Parathyroid adenoma (tissue), 2 donors: ENCODE measurements at regions not wholly inside any gene's neighbourhood (a gene's known extent, or its start where the extent isn't known, plus 50 kb on each side); places are given as distances from the start of the nearest gene placed in this dataset.

Source experiments
- H2AFZ ChIP-seq: fragments of 300-600 bp; sonication (generic); one replicate; pipeline ENCODE4 v1.7.0; 2017; ENCODE audit warnings: antibody characterized with exemption, mild to moderate bottlenecking
- H3K27ac ChIP-seq: fragments of 300-600 bp; sonication (generic); one replicate; pipeline ENCODE4 v1.7.0; 2017
- H3K27me3 ChIP-seq: fragments of 300-600 bp; sonication (generic); one replicate; pipeline ENCODE4 v1.7.0; 2017; ENCODE audit warnings: low read length; ENCODE audit not compliant: control insufficient read depth, insufficient read depth
- H3K36me3 ChIP-seq: fragments of 300-600 bp; sonication (generic); one replicate; pipeline ENCODE4 v1.7.0; 2017; ENCODE audit warnings: low read length; ENCODE audit not compliant: control insufficient read depth, insufficient read depth
- H3K4me1 ChIP-seq: fragments of 300-600 bp; sonication (generic); one replicate; pipeline ENCODE4 v1.7.0; 2017; ENCODE audit warnings: control low read depth
- H3K4me2 ChIP-seq: fragments of 300-600 bp; sonication (generic); one replicate; pipeline ENCODE4 v1.7.0; 2017; ENCODE audit warnings: low read length
- H3K4me3 ChIP-seq: fragments of 300-600 bp; sonication (generic); one replicate; pipeline ENCODE4 v1.7.0; 2017; ENCODE audit warnings: low read depth, low read length
- H3K79me2 ChIP-seq: fragments of 300-600 bp; sonication (generic); one replicate; pipeline ENCODE4 v1.7.0; 2017; ENCODE audit warnings: control low read depth
- H3K9ac ChIP-seq: fragments of 300-600 bp; sonication (generic); one replicate; pipeline ENCODE4 v1.7.0; 2017; ENCODE audit warnings: mild to moderate bottlenecking
- H3K9me3 ChIP-seq: fragments of 300-600 bp; sonication (generic); one replicate; pipeline ENCODE4 v1.7.0; 2017; ENCODE audit warnings: low read length; ENCODE audit not compliant: control insufficient read depth
- TF ChIP-seq, protein P1 (sequence below): fragments of 300-600 bp; sonication (generic); IDR thresholded peaks from one replicate; pipeline ENCODE4 v1.7.0; 2017; ENCODE audit warnings: antibody characterized with exemption, mild to moderate bottlenecking
- donor health status: primary hyperparathyroidism.

DNA sequence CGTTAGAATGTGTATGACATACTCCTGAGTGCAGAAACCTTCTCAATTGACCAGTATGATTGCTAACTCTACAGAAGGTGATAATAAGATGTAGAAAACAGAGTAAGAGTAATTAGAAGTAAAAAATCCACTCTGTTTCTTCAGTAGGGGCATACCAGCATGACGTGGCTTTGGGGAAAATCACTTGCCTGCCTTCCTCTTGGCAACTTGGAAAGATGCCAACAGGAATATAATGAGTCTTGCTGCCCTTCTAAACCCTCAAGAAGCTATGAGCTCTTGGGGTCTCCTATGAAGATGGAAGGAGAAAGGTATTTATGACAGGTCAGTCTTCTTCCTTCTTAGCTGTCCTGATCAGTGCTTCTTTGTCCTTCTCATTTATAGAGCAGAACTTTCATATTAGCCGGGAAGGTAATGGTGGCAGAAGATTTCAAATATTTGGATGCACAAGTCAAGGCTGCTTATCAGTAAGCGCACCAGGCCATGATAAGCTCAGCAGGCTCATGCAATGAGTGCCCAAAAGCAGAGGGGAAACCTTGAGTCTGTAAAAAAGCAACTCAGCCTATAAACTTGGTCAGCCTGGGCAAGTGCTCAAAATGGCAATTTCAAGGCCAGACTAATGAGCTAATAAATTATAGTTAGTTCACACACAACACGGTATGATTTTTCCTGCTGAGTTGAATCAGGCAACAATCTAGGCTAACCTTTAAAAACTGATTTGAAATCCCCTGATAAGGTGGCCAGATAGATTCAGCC lies 69.7 kb upstream of the PPARGC1A start:
- no peak overlapping the region for H3K9ac ChIP-seq
- H3K36me3 ChIP-seq, result no peaks in the 10 kb centered on the region
- TF ChIP-seq, protein P1, sequence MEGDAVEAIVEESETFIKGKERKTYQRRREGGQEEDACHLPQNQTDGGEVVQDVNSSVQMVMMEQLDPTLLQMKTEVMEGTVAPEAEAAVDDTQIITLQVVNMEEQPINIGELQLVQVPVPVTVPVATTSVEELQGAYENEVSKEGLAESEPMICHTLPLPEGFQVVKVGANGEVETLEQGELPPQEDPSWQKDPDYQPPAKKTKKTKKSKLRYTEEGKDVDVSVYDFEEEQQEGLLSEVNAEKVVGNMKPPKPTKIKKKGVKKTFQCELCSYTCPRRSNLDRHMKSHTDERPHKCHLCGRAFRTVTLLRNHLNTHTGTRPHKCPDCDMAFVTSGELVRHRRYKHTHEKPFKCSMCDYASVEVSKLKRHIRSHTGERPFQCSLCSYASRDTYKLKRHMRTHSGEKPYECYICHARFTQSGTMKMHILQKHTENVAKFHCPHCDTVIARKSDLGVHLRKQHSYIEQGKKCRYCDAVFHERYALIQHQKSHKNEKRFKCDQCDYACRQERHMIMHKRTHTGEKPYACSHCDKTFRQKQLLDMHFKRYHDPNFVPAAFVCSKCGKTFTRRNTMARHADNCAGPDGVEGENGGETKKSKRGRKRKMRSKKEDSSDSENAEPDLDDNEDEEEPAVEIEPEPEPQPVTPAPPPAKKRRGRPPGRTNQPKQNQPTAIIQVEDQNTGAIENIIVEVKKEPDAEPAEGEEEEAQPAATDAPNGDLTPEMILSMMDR, result no peak
- H3K4me3 ChIP-seq, result no peak overlapping the region
- no peaks in the 10 kb centered on the region for H3K4me1 ChIP-seq
- H3K4me2 ChIP-seq, result no peak overlapping the region
- H3K9me3 ChIP-seq, result no peaks in the 10 kb centered on the region
- no peak overlapping the region for H3K27ac ChIP-seq
- no peaks in the 10 kb centered on the region for H3K27me3 ChIP-seq
- H2AFZ ChIP-seq, result no peak overlapping the region
- H3K79me2 ChIP-seq, result no peaks in the 10 kb centered on the region

GRCh38 chr4:23958749-23959148 lies 68.9 kb upstream of the PPARGC1A start:
- H3K4me3 ChIP-seq, result no peak overlapping the region
- H3K9ac ChIP-seq, result no peak overlapping the region
- no peak overlapping the region for H2AFZ ChIP-seq
- H3K27me3 ChIP-seq, result no peaks in the 10 kb centered on the region
- no peak overlapping the region for H3K4me2 ChIP-seq
- TF ChIP-seq, protein P1, result no peak
- H3K79me2 ChIP-seq, result no peaks in the 10 kb centered on the region
- no peaks in the 10 kb centered on the region for H3K36me3 ChIP-seq
- H3K9me3 ChIP-seq, result no peaks in the 10 kb centered on the region
- H3K27ac ChIP-seq, result no peak overlapping the region
- H3K4me1 ChIP-seq, result no peaks in the 10 kb centered on the region

- Histone ChIP-seq H3K9ac (no peak overlapping the region), H2AFZ (no peak overlapping the region), H3K4me1 (no peaks in the 10 kb centered on the region), H3K9me3 (no peaks in the 10 kb centered on the region), H3K4me3 (no peak overlapping the region), H3K36me3 (no peaks in the 10 kb centered on the region), H3K27ac (no peak overlapping the region), H3K27me3 (no peaks in the 10 kb centered on the region), H3K79me2 (no peaks in the 10 kb centered on the region), H3K4me2 (no peak overlapping the region)
- TF ChIP-seq, protein P1, result no peak
These were observed 67.6 kb upstream of the PPARGC1A start for GRCh38 chr4:23957465-23957864.

GRCh38 chr4:23956601-23957364 lies 66.9 kb upstream of the PPARGC1A start:
- TF ChIP-seq, protein P1, result no peak
- Histone ChIP-seq H3K4me1 (no peaks in the 10 kb centered on the region), H3K4me2 (no peak overlapping the region), H3K4me3 (no peak overlapping the region), H3K9me3 (no peaks in the 10 kb centered on the region), H3K9ac (no peak overlapping the region), H3K27me3 (no peaks in the 10 kb centered on the region), H3K36me3 (no peaks in the 10 kb centered on the region), H3K79me2 (no peaks in the 10 kb centered on the region), H3K27ac (no peak overlapping the region), H2AFZ (no peak overlapping the region)
